GM21447 (cell line): ENCODE measurements at regions not wholly inside any gene's neighbourhood (a gene's known extent, or its start where the extent isn't known, plus 50 kb on each side); places are given as distances from the start of the nearest gene placed in this dataset.
"Not testable (repeated sequence)": the region's sequence is repeated elsewhere in the genome, so short reads cannot be mapped to it uniquely, and the experiment has no call there.

Source experiments
- ATAC-seq: cut with Tn5 transposase; IDR thresholded peaks from one replicate; pipeline ENCODE4 v1.9.1; 2021; ENCODE audit not compliant: unreplicated experiment

DNA sequence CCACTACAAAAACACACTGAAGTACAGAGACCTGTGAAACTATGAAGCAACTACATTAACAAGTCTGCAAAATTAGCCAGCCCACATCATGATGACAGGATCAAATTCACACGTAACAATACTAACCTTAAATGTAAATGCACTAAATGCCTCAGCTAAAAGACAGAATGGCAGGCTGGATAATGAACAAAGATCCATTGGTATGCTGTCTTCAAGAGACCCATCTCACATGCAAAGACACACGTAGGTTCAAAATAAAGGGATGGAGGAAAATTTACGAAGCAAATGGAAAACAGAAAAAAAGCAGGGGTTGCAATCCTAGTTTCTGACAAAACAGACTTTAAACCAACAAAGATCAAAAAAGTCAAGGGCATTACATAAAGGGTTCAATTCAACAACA is 120.1 kb upstream of the OSTN start:
- ATAC-seq: not testable (repeated sequence)

DNA sequence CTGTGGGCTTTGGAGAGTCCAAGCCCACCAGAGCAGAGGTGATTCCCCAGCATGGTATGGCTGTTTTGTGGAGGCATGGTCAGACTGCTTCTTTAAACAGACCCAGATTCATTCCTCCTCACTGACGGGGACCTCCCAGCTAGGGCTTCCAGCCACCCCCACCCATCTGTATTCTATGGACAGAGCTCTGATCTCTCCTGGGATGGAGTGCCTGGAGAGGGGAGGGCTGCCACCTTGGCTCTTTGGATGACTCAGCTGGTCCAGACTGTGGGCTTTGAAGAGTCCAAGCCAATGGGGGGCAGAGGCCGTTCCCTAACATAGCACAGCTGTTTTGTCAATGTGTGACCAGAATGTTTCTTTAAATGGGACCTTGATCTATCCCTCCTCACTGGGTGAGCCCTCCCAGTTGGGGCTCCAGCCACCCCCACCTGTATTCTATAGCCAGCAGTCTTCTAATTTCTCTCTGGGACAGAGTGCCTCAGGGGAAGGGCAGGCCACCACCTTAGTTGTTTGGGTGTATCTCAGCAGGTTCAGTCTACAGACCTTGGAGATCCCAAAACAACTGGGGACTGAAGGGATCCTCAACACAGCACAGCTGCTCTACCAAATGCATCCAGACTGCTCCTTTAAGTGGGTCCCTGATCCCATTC is 122.0 kb upstream of the OSTN start:
- no peak for ATAC-seq

DNA sequence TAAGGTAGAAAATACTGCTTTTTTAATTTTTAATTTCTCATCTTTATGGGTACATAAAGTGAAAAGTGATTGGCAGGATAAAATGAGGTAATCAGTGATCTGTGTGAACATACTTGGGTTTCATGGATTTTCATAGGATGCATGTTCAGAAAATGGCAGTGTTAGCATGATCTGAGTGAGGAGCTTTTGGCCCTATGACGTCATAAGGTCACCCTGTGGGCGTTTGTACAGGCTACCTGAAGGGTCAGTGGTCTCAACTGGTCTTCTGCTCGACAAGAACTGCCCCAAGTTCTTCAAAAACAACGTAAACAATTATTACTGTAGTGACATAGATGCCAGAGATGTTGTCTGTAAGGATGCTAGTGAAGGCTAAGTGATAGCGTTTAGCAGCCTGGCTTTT is 124.5 kb upstream of the OSTN start:
- ATAC-seq: no peak

DNA sequence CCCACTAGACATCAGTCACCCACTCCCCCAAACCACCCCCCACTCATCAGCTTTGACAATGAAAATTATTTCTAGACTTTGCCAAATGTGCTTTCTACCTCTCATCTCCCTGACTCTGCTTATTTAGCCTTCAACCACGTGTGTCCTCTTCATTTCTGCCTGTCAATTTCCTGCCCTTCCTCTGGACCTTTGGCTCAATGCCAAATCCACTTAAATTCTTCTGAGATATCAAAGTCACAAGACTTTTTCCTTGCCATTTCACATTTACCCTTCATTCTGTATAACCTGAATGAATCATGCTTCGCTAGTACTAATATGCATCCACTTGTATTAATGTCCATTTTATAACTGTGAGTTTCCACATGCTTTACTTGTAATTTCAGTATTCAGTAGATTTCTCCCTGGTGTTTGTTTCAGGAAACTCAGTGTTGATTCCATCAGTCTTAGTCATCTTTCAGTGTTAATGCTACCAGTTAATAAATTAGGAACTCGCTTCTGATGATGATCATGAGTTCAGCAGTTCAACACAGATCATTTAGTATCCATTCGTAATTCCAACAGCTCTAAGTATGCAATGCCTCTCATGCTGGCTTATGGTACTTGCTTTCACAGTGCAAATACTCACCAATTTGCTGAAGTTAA is 128.2 kb upstream of the OSTN start:
- ATAC-seq: no peak

DNA sequence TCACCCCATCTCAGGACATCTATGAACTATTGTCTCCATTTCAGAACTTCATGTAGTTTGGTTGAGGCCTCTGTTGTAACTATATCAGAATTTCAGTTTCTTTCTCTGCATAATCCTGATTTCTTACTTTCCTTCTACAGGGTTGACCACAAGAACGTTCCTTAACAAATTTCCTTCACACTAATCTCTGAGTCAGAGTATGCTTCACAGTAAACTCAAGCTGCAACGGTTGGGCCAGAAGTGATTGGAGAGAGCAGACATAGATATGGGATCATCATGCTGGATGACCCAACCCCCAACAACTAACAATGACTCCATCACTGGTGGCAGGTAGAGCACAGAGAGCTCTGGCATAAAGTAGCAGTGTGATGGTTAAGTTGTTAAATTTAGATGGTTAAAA is 128.8 kb upstream of the OSTN start:
- no peak for ATAC-seq

DNA sequence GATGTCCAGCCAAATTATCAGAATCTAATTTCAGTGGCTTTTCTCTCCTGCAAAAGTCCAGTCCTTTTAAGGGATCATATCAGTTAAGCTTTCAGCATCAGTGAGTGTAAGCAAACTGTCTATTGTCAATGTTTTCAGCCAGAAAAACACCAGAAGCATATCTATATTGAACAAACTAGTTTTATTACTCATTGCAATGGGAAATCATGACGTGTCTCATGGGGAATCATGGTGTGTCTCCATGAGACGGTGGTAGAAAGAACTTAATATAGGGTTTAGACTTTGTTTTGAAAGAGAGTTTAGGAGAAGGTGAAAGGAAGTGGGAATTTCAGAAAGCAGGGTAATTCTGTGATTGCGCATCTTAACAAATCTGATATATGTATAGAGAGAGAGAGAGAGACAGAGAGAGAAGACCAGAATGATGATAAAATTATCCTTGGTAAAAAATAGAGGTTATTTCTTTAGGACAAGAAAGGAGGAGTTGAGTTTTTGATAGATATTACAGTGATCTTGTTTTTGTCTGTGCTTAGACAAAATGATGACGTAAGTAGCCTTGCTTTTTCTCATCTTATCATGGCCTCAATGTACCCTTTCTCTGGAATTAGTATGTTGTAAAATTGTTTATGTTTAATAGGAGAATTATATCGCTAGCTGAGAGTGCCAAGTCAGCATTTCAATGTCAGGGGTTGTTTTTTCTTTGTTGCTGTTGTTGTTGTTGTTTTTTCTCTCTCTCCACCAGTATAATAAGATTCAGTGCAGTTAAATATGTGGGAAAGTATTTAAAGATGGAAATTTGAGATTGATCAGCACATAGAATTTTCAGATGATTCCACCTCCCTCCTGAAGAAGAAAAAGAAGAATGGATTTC is 129.9 kb upstream of the OSTN start:
- ATAC-seq: no peak

DNA sequence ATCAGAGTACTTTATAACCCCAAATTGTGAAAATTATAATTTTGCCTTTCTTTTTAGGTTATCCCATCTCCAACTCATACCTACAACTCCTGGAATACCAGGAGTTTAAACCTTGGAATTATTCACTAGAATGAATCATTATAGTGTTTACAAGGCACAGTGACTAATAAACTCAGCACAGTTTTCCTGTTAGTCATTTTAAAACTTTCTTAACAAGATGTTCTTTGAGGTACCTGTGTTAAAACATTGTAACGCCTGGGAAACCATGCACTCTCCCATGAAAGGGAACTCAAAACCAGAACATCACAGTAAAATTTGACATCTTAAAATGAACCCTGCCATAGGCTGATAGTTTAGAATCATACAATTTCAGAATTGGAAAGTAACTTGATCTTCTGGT is 132.4 kb upstream of the OSTN start:
- ATAC-seq: no peak

DNA sequence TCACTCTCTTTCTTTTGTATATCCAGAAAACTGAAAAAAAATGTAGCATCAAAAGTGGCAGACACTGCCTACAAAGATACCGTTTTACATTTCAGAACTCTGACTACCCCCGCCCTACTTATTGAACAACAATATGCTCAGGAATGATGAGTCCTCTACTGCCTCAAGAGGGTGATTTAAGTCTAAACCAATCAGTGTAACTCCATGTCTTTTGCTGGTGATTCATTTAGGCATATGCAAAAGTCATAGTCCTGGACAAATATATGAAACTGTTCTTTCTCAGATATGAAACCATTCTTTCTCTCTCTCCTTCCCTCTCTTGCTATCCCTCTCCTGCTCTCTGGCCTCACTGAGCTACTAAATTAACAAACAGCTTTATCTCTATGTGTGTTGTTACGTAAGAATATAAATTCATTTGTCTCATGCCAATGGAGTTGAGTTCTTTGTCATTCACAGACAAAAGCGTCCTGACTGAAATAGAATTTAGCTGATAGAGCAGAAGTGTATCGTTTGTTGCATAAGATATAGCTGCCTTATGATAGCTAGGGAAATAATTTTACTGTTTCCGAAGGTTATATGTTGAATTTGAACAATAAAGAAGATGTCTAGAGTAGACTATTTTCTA is 133.7 kb upstream of the OSTN start:
- no peak for ATAC-seq

DNA sequence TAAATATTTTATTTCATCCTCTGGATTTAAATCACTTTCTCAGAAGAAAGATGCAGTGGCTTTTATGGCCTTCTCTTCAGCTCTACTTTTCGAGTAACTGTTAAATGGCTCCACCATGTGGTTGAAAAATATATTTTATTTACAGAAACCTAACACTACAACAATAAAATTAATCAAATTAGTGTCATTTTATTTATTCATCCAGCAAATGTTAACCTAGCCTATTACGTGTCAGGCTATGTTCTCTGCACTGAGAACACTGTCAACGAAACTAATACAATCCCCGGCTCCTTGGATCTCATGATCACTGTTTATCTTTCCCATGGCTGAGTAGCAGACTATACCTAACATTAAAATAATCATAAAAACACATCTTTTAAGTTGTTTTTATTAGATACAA is 148.0 kb upstream of the OSTN start:
- ATAC-seq: no peak

DNA sequence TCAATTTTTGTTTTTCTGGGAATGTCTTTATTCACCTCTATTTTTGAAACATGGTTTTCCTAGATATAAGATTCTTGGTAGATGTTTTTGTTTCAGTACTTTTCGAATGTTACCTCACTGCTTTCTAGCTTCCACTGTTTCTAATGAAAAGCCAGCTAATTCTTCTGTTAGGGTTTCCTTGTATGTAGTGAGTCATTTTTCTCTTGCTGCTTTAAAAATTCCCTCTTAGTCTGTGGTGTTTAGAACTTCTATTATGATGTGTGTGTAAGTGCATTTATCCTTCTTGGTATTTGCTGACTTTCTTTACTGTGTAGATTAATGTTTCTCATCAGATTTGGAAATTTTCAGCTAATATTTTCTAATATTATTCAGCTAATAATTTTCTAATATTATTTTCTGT is 151.1 kb upstream of the OSTN start:
- ATAC-seq: no peak

DNA sequence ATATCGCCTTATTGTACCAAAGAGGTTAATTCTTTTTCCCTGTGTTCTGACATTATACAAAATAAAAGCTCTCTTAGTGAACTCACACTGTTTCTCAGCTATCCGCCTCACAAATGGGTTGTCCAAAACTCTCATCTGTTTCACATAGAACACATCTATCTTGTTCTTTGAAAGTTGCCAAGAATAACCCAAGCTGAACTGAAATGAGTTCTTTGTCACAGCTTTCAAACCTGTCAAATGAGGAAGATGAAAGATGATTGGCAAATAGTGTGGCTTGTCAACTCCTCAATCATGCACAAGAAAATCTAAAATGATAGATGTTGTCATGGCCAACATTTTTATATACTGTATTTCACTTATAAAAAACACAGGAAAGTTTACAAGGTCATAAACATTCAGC is 168.1 kb upstream of the OSTN start:
- no peak for ATAC-seq

DNA sequence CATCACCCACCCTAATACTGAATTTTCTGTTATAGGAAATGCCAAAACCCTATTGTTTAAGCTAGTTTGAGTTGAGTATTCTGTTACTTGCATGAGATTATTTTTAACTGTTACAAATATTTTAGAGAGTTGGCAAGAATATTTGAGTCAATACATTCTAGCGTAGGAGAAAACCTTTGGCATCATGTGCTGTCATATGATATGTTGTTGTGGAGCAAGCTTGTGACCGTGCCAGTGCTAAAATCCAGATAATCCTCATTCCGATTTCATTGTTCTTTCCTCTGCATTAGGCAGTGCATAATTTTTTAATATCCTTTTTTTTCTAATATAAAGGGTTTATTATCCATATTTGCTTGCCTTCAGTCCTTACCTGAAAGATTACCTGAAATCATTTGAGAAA is 168.0 kb upstream of the GMNC start:
- no peak for ATAC-seq

DNA sequence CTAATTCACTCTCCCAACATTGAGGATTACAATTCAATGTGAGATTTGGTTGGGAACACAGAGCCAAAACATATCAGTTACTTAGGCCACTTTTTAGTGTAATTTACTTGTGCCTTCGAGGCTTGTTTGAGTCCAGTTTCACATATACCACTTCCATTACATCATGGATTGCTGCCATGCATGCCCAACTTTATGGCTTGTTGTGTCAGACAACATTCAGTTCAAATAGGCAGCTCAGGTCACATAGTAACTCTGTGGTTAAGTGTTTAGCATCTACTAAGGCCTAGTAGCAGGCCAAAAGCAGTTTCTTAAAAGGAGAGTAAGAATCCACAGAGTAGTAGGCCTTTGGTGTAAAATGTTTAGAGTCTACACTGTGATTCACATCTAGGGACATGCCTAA is 164.3 kb upstream of the GMNC start:
- ATAC-seq: no peak

DNA sequence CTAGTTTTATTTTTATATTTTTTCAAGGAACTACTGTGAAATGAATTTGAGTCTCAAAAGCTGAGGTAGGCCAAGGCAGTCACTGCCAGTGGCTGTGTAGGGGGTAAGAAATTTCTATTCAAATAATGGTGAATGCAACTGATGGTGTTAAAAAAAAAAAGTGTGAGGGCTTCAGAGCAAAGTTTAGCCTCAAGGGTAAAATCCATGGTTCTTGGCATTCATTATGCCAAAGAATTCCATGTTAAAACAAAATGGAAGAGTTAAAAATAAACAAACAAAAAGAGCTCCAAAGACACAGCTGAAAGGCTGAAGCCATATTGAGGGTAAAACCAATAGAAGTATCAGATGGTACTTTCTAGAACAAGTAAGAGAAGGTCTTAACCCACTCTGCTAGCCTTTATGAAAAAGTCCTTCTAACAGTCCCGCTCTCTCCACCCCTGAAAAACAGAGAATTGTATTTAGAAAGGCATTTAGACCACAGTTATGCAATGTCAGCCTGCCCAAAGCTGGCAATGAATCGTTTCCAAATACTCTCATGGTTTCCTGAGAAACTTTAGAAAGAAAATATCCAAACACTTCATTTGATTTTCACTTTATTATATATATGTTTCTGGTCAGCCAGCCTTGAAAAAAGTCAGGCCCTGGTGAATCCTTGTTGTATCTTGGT is 158.4 kb upstream of the GMNC start:
- ATAC-seq: no peak

DNA sequence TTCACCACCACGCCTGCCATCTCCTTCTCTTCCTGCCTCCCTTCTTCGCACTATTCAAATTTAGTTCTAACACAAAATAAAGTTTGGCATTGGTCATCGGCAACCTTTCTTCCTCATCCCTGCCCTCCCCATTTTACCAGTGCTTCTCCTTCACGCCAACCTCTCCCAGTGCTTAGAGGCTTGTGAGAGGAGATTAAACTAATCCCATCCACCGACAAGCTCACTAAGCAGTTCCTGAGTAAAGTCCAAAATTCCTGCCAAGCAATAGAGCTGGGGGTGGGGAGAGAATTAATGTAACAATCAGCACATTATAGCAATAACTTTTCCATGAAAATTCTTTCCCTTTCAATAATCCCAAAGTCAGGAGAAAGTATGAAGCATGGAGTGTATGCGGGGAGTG is 157.4 kb upstream of the GMNC start:
- ATAC-seq: no peak

DNA sequence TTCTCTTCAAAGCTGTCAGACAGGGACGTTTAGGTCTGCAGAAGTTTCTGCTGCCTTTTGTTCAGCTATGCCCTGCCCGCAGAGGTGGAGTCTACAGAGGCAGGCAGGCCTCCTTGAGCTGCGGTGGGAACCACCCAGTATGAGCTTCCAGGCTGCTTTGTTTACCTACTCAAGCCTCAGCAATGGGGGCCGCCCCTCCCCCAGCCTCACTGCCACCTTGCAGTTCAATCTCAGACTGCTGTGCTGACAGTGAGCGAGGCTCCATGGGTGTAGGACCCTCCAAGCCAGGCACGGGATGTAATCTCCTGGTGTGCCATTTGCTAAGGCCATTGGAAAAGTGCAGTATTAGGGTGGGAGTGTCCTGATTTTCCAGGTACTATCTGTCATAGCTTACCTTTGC is 153.5 kb upstream of the GMNC start:
- ATAC-seq: not testable (repeated sequence)

DNA sequence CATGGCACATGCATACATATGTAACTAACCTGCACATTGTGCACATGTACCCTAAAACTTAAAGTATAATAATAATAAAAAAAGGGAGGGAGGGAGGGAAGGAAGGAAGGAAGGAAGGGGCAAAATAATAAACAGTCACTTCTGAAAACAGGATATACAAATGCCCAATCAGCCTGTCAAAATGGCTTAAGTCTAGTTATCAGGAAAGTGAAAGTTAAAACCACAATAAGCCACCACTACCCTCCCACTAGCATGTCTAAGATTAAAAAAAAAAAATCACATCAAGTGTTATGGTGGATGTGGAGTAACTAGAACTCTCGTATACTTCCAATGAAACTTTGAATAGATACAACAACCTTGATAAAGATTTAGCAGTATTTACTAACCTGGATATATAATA is 145.6 kb upstream of the GMNC start:
- no peak for ATAC-seq

DNA sequence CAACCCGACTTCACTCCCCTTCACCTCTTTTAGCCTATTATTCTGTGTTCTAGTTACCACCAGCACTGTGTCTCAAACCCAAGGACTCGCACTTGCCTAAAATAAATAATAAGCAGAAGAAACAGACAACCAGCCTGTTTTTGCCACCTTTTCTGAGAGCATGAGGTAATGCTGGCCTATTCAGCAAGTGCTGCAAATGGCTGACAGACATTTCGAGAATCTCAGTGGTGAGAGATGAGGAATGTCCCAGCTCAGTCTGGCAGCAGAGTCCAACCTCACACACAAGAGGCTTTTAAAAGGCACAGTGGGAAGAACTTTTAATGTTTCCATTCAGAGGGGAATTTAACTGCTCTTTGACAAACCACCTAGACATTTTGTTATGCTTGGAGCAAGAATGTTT is 143.3 kb upstream of the GMNC start:
- no peak for ATAC-seq

DNA sequence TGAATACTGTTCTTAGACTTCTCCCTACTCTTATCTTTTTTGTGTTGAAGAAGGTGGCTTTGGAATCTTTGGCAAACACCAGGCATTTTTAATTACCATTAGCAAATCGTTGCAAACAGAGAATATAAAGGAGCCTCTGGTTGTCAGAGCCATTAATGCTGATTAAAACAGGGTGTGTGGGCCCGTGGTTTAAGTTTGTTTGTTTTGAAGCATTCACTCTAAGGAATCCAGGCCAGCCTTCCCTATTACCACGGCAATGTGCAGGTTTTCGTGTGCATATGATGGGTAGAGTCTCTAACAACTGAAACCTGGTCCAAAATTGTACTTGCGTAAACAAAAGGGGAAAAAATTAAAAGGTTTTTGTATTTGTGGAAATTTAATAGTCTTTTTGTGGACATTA is 141.2 kb upstream of the GMNC start:
- ATAC-seq: no peak

DNA sequence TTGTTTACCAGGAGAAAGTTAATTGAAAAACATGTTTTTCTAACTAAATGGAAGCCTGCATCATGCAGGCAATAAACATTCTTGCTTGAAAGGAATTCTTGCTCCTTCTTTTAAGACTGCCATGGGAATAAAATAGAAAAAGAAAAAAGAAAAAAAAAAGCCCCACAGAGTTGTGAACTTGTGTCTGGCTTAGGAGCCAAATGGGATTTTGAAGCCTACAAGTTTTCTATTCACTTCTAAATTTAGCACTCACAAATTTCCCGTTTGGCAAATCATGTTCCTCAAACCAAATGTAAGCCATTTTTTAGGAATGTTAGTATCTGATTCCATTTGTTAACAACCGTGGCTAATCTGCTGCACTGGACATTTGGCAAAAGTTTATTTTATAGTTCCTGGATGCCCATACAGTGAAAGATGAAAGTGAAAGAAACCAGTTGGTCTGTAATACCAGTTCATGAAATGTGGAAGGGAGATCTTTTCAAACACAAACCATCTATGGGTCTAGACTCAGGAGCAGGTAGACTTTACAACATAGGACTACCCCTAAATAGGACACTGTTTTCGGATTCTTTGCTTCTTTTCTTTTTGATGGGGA is 133.8 kb upstream of the GMNC start:
- no peak for ATAC-seq

DNA sequence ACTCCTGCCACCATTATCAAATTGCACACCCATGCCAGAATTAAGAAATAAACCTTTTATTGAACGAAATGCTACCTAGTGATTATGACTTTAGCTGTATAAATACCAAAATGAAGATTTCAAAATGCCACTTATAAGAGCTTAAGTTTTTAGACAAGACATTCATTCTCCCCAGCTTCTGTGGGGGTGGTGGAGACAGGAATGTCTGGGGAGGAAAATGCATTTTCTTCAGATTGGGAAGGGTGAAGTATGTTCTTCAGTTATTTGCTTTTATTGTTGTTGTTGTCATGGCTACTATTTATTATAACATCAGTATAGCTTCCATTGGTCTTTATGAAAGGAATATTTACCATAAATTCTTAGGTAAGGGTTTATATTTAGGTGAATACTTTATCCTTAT is 132.7 kb upstream of the GMNC start:
- no peak for ATAC-seq
